GM12878 (cell line): ENCODE measurements at regions not wholly inside any gene's neighbourhood (a gene's known extent, or its start where the extent isn't known, plus 50 kb on each side); places are given as distances from the start of the nearest gene placed in this dataset.

Source experiments
- CHD2 ChIP-seq: IDR thresholded peaks from 2 replicates; pipeline ENCODE4 v1.6.1; 2011; ENCODE audit warnings: low read depth, low read length, improper control_type of control experiment, borderline replicate concordance
- EZH2 ChIP-seq: IDR thresholded peaks from 2 replicates; pipeline ENCODE4 v1.6.1; 2012; ENCODE audit warnings: low read depth, mild to moderate bottlenecking, control low read depth, inconsistent platforms, low read length, borderline replicate concordance; ENCODE audit not compliant: control insufficient read depth
- POLR2A ChIP-seq: IDR thresholded peaks from 2 replicates; pipeline ENCODE4 v1.6.1; 2011; ENCODE audit warnings: low read depth, mild to moderate bottlenecking, low read length
- RBBP5 ChIP-seq: fragments of 200-600 bp; sonication (generic); conservative IDR thresholded peaks from 2 replicates; pipeline ENCODE4 v1.6.1; 2016
- TF ChIP-seq, protein P1 (sequence below), 3 experiments: IDR thresholded peaks in 2 of 3; conservative IDR thresholded peaks in 1 of 3; 2 replicates each; pipeline ENCODE4 v1.5.1; 2011; ENCODE audit warnings: low read depth in 3 of 3, low read length in 3 of 3, mild to moderate bottlenecking in 3 of 3, control low read depth in 2 of 3, moderate library complexity in 2 of 3, inconsistent platforms in 1 of 3, mixed read lengths in 1 of 3; ENCODE audit not compliant: control insufficient read depth in 2 of 3, insufficient read depth in 1 of 3; ENCODE audit errors: extremely low read depth in 1 of 3
- TF ChIP-seq, protein P2 (sequence below): fragments of 450-650 bp; formaldehyde crosslinking; IDR thresholded peaks from 2 replicates; pipeline ENCODE4 v1.5.0; 2022; ENCODE audit warnings: mild to moderate bottlenecking, missing genetic modification characterization
- TF ChIP-seq, protein P3 (sequence below): IDR thresholded peaks from 2 replicates; pipeline ENCODE4 v1.6.1; 2012; ENCODE audit warnings: low read depth, low read length, improper control_type of control experiment
- TF ChIP-seq, protein P4 (sequence below): IDR thresholded peaks from 2 replicates; pipeline ENCODE4 v1.6.1; 2012; ENCODE audit warnings: low read depth, low read length, improper control_type of control experiment
- TF ChIP-seq, protein P5 (sequence below): IDR thresholded peaks from 2 replicates; pipeline ENCODE4 v1.6.1; 2011; ENCODE audit warnings: low read depth, low read length, improper control_type of control experiment, borderline replicate concordance
- TF ChIP-seq, protein P6 (sequence below): IDR thresholded peaks from 2 replicates; pipeline ENCODE4 v1.6.1; 2011; ENCODE audit warnings: borderline replicate concordance, low read depth, mild to moderate bottlenecking, moderate library complexity, low read length; ENCODE audit not compliant: insufficient read depth, poor library complexity, severe bottlenecking
- TF ChIP-seq, protein P7 (sequence below): fragments of 150-350 bp; IDR thresholded peaks from 2 replicates; pipeline ENCODE4 v1.6.1; 2016; ENCODE audit warnings: low read depth, low read length

DNA sequence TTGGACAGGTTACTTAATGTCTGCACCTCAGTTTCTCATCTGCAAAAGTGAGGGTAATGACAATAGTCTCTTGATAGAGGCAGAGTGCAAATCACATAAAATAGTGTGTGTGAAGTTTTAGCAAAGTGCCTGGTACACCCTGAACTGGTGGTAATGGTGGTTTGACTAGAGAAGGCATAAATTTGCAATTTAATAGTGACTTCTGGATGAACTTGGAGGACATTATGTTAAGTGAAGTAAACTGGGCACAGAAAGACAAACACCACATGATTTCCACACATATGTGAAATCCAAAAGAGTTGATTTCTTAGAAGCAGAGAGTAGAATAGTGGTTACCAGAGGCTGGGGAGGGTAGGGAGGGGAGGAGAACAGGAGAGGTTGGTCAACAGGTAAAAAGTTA lies 54.8 kb upstream of the FUT8 start:
- TF ChIP-seq, protein P1, sequence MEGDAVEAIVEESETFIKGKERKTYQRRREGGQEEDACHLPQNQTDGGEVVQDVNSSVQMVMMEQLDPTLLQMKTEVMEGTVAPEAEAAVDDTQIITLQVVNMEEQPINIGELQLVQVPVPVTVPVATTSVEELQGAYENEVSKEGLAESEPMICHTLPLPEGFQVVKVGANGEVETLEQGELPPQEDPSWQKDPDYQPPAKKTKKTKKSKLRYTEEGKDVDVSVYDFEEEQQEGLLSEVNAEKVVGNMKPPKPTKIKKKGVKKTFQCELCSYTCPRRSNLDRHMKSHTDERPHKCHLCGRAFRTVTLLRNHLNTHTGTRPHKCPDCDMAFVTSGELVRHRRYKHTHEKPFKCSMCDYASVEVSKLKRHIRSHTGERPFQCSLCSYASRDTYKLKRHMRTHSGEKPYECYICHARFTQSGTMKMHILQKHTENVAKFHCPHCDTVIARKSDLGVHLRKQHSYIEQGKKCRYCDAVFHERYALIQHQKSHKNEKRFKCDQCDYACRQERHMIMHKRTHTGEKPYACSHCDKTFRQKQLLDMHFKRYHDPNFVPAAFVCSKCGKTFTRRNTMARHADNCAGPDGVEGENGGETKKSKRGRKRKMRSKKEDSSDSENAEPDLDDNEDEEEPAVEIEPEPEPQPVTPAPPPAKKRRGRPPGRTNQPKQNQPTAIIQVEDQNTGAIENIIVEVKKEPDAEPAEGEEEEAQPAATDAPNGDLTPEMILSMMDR (IDR thresholded peaks at IDR 0.05 in 2 of 3, conservative IDR thresholded peaks at IDR 0.05 in 1 of 3; ENCODE audit: control insufficient read depth in 2 of 3, extremely low read depth in 1 of 3, insufficient read depth in 1 of 3, low read depth in 3 of 3, low read length in 3 of 3) = no peak
- TF ChIP-seq, protein P2, sequence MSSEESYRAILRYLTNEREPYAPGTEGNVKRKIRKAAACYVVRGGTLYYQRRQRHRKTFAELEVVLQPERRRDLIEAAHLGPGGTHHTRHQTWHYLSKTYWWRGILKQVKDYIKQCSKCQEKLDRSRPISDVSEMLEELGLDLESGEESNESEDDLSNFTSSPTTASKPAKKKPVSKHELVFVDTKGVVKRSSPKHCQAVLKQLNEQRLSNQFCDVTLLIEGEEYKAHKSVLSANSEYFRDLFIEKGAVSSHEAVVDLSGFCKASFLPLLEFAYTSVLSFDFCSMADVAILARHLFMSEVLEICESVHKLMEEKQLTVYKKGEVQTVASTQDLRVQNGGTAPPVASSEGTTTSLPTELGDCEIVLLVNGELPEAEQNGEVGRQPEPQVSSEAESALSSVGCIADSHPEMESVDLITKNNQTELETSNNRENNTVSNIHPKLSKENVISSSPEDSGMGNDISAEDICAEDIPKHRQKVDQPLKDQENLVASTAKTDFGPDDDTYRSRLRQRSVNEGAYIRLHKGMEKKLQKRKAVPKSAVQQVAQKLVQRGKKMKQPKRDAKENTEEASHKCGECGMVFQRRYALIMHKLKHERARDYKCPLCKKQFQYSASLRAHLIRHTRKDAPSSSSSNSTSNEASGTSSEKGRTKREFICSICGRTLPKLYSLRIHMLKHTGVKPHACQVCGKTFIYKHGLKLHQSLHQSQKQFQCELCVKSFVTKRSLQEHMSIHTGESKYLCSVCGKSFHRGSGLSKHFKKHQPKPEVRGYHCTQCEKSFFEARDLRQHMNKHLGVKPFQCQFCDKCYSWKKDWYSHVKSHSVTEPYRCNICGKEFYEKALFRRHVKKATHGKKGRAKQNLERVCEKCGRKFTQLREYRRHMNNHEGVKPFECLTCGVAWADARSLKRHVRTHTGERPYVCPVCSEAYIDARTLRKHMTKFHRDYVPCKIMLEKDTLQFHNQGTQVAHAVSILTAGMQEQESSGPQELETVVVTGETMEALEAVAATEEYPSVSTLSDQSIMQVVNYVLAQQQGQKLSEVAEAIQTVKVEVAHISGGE = no peak
- TF ChIP-seq RBBP5 (no peak), EZH2 (no peak), CHD2 (no peak), POLR2A (no peak)
- TF ChIP-seq, protein P3, sequence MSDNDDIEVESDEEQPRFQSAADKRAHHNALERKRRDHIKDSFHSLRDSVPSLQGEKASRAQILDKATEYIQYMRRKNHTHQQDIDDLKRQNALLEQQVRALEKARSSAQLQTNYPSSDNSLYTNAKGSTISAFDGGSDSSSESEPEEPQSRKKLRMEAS = no peak
- TF ChIP-seq, protein P4, sequence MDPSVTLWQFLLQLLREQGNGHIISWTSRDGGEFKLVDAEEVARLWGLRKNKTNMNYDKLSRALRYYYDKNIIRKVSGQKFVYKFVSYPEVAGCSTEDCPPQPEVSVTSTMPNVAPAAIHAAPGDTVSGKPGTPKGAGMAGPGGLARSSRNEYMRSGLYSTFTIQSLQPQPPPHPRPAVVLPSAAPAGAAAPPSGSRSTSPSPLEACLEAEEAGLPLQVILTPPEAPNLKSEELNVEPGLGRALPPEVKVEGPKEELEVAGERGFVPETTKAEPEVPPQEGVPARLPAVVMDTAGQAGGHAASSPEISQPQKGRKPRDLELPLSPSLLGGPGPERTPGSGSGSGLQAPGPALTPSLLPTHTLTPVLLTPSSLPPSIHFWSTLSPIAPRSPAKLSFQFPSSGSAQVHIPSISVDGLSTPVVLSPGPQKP = no peak
- TF ChIP-seq, protein P5, sequence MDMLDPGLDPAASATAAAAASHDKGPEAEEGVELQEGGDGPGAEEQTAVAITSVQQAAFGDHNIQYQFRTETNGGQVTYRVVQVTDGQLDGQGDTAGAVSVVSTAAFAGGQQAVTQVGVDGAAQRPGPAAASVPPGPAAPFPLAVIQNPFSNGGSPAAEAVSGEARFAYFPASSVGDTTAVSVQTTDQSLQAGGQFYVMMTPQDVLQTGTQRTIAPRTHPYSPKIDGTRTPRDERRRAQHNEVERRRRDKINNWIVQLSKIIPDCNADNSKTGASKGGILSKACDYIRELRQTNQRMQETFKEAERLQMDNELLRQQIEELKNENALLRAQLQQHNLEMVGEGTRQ = no peak
- TF ChIP-seq, protein P6, sequence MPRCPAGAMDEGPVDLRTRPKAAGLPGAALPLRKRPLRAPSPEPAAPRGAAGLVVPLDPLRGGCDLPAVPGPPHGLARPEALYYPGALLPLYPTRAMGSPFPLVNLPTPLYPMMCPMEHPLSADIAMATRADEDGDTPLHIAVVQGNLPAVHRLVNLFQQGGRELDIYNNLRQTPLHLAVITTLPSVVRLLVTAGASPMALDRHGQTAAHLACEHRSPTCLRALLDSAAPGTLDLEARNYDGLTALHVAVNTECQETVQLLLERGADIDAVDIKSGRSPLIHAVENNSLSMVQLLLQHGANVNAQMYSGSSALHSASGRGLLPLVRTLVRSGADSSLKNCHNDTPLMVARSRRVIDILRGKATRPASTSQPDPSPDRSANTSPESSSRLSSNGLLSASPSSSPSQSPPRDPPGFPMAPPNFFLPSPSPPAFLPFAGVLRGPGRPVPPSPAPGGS = no peak
- TF ChIP-seq, protein P7, sequence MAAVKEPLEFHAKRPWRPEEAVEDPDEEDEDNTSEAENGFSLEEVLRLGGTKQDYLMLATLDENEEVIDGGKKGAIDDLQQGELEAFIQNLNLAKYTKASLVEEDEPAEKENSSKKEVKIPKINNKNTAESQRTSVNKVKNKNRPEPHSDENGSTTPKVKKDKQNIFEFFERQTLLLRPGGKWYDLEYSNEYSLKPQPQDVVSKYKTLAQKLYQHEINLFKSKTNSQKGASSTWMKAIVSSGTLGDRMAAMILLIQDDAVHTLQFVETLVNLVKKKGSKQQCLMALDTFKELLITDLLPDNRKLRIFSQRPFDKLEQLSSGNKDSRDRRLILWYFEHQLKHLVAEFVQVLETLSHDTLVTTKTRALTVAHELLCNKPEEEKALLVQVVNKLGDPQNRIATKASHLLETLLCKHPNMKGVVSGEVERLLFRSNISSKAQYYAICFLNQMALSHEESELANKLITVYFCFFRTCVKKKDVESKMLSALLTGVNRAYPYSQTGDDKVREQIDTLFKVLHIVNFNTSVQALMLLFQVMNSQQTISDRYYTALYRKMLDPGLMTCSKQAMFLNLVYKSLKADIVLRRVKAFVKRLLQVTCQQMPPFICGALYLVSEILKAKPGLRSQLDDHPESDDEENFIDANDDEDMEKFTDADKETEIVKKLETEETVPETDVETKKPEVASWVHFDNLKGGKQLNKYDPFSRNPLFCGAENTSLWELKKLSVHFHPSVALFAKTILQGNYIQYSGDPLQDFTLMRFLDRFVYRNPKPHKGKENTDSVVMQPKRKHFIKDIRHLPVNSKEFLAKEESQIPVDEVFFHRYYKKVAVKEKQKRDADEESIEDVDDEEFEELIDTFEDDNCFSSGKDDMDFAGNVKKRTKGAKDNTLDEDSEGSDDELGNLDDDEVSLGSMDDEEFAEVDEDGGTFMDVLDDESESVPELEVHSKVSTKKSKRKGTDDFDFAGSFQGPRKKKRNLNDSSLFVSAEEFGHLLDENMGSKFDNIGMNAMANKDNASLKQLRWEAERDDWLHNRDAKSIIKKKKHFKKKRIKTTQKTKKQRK = no peak
